ENCODE measurements at regions not wholly inside any gene's neighbourhood (a gene's known extent, or its start where the extent isn't known, plus 50 kb on each side); places are given as distances from the start of the nearest gene placed in this dataset.

- DNase-seq (ENCODE audit: low read depth in 3 of 3) = no peak
Measured at GRCh38 chr9:32265037-32265436, 119.4 kb upstream of the ACO1 start.

- DNase-seq (ENCODE audit: low read depth in 3 of 3) = no peak
Measured at GRCh38 chr9:32278991-32279390, 105.5 kb upstream of the ACO1 start.

GRCh38 chr9:32289756-32290155 is 94.7 kb upstream of the ACO1 start:
- DNase-seq (ENCODE audit: low read depth in 3 of 3) = no peak

GRCh38 chr9:32291370-32291769 is 93.1 kb upstream of the ACO1 start:
- DNase-seq (ENCODE audit: low read depth in 3 of 3) = no peak

- no peak for DNase-seq (ENCODE audit: low read depth in 3 of 3)
Measured at GRCh38 chr9:32292611-32293010, 91.8 kb upstream of the ACO1 start.

GRCh38 chr9:32293091-32293490 is 91.4 kb upstream of the ACO1 start:
- DNase-seq (ENCODE audit: low read depth in 3 of 3) = no peak

GRCh38 chr9:32294106-32294505 is 90.3 kb upstream of the ACO1 start:
- no peak for DNase-seq (ENCODE audit: low read depth in 3 of 3)

GRCh38 chr9:32300373-32300772 is 84.1 kb upstream of the ACO1 start:
- no peak for DNase-seq (ENCODE audit: low read depth in 3 of 3)

GRCh38 chr9:32304495-32304894 is 79.9 kb upstream of the ACO1 start:
- no peak for DNase-seq (ENCODE audit: low read depth in 3 of 3)

GRCh38 chr9:32306006-32306405 is 78.4 kb upstream of the ACO1 start:
- no peak for DNase-seq (ENCODE audit: low read depth in 3 of 3)

GRCh38 chr9:32319312-32319929 is 65.0 kb upstream of the ACO1 start:
- no peak for DNase-seq (ENCODE audit: low read depth in 3 of 3)

GRCh38 chr9:32322622-32323021 is 61.8 kb upstream of the ACO1 start:
- DNase-seq (ENCODE audit: low read depth in 3 of 3) = no peak

GRCh38 chr9:32326146-32326545 is 58.3 kb upstream of the ACO1 start:
- no peak for DNase-seq (ENCODE audit: low read depth in 3 of 3)

- DNase-seq (ENCODE audit: low read depth in 3 of 3) = no peak
Measured at GRCh38 chr9:32331240-32331639, 53.2 kb upstream of the ACO1 start.

- no peak for DNase-seq (ENCODE audit: low read depth in 3 of 3)
Measured at GRCh38 chr9:32334112-32334511, 50.3 kb upstream of the ACO1 start.

Data from stimulated activated CD4-positive, alpha-beta T cell treated with anti-CD3 and anti-CD28 coated beads, TNF-alpha, amount 100 ng/mL, for 24 hours (primary cell).